HG03066 (cell line): ENCODE measurements at regions not wholly inside any gene's neighbourhood (a gene's known extent, or its start where the extent isn't known, plus 50 kb on each side); places are given as distances from the start of the nearest gene placed in this dataset.

ENCODE experiments used
- ATAC-seq: cut with Tn5 transposase; IDR thresholded peaks from one replicate; pipeline ENCODE4 v1.9.1; 2021; ENCODE audit warnings: low read depth; ENCODE audit not compliant: unreplicated experiment

DNA sequence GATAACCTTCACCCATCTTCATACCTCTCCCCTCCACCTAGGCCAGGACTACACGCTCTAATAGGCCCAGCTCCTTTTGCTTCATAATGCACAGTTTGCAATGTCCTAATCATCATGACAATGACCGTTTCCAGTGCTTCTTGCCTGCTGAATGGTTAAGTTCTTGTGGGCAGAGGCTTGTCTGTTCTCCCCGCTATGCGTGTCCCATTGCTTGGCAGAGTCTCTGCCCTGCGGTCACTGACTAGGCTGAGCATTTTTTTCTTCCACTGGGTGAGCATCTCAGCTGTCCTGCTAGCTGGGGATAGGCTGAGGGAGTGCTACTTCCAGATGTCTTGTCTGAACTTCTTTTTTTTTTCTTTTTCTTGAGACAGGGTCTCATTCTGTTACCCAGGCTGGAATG, 314.7 kb downstream of the UQCRFS1 start:
- no peak for ATAC-seq

- no peak for ATAC-seq
Measured at GRCh38 chr19:28889941-28890670, 322.8 kb downstream of the UQCRFS1 start.

- ATAC-seq = no peak
Measured at GRCh38 chr19:28887920-28888618, 324.9 kb downstream of the UQCRFS1 start.

- ATAC-seq = no peak
Measured at GRCh38 chr19:28886708-28887107, 326.2 kb downstream of the UQCRFS1 start.

DNA sequence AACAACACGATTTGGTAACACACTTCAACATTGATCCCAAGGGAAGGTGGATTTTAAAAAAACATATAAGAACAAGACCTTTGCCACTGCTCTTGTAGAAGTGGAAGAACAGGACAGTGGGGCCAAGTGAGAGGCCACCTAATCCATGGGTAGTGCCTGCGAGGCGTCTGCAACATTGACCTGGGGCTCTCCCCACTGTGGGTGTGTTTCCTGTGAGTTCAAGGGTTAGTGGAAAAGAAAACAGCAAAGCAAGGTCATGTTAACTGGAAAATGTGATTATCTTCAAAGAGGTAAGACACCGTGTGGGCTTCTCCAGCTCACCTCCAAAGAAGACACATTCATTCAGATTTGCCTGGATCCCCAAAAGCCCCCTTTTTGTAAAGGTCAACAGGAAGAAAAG, 327.0 kb downstream of the UQCRFS1 start:
- ATAC-seq = no peak

- ATAC-seq = no peak
Measured at GRCh38 chr19:28884786-28885476, 328.0 kb downstream of the UQCRFS1 start.

GRCh38 chr19:28883241-28883693, 329.7 kb downstream of the UQCRFS1 start:
- ATAC-seq = no peak

GRCh38 chr19:28882818-28883217, 330.1 kb downstream of the UQCRFS1 start:
- no peak for ATAC-seq

DNA sequence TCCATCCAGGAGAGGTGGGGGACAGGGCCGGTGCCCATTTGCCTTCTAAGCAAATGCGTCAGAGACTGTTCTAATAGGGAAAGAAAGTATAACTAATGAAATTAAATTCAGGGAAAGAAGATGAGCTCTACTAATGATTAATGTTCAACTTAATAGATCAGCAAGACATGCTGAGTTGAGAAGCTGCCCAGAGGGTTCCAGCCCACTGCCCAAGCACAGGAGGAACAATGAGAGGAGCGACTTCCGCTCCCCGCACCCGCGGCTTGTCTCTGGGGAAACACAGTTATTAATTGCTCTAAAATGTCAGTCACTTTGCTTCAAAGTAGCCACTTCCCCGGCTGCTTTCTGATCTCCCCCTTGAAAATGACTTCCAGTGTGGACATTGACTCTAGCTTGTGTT, 331.3 kb downstream of the UQCRFS1 start:
- ATAC-seq = no peak

- ATAC-seq = no peak
Measured at GRCh38 chr19:28880735-28881401, 332.1 kb downstream of the UQCRFS1 start.

GRCh38 chr19:28878862-28879566, 333.9 kb downstream of the UQCRFS1 start:
- no peak for ATAC-seq

DNA sequence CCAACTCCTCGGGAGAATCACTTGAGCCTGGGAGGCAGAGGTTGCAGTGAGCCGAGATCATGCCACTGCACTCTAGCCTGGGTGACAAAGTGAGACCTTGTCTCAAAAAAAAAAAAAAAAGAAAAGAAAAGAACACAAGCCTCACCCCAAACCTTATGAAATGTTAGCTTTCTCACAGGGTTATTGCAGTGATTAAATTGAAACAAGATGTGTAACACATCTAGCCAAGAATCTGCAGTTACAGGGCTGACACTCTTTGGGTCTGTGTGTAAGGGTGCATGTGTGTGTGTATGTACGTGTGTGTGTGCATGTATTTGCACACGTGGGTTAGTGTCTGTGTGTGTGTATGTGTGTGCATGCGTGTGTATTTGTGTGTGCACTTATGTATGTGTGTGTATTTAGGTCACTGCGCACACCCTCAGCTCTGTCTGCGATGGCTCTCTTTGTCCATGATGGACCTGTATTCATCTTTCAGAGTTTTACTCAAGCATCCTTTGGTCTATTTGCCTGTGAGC, 336.3 kb downstream of the UQCRFS1 start:
- ATAC-seq = no peak

DNA sequence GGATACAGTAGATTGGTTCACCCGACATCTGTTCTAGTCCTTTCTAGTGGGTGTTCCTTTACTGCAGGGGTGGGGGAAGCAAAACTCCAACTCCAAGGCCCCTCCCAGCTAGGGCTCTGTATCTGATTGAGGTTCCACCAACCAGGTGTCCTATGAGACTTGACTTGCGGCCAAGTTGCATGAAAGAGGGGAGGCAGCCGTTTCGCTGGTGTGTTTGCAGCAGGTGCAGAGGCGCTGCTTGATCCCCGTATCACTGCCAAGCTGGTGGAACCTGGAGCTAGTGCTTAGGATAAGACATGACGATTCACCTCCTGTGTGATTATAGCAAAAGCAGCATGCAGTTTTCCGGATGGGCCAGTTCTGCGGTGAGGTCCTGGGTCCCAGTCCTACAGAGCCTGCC, 338.2 kb downstream of the UQCRFS1 start:
- no peak for ATAC-seq

DNA sequence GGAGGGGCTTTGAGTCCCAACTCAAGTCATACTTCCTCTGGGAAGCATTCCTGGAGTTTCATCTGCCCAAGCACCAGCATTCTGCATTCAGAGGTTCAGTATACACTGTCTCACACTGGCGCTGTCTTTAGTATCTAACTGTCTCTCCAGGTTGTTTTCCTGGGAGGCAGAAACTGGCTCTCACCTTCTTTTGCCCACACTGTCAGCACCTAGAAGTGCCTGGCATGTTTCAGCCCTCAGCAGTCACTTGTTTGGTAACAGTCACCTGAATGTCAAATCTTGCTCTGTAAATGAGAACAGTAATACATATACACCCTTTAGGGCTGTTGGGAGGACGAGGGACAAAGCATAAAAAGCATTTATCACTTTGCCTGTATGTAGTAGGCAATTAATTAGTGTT, 339.6 kb downstream of the UQCRFS1 start:
- ATAC-seq = no peak

GRCh38 chr19:28871099-28871725, 341.7 kb downstream of the UQCRFS1 start:
- no peak for ATAC-seq

DNA sequence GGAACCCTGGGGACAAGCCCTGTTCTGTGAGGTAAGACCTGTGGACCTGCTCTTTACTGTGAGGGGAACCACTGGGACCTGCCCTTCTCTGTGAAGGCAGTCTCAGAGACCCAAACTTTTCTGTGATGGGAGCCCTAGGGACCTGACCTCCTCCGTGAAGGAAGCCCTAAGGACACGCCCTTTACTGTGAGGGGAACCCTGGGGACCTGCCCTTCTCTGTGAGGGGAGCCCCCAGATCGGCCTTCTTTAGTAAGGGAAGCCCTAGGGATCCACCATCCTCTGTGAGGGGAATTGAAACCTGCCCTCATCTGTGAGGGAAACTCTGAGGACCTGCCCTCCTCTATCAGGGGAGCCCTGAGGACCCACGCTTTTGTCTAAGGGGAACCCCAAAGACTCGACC, 343.5 kb downstream of the UQCRFS1 start:
- ATAC-seq = no peak

GRCh38 chr19:28868836-28869235, 344.1 kb downstream of the UQCRFS1 start:
- no peak for ATAC-seq

GRCh38 chr19:28867978-28868377, 345.0 kb downstream of the UQCRFS1 start:
- ATAC-seq = no peak

GRCh38 chr19:28864577-28865042, 348.3 kb downstream of the UQCRFS1 start:
- ATAC-seq = no peak
